ENCODE measurements at regions not wholly inside any gene's neighbourhood (a gene's known extent, or its start where the extent isn't known, plus 50 kb on each side); places are given as distances from the start of the nearest gene placed in this dataset.

DNA sequence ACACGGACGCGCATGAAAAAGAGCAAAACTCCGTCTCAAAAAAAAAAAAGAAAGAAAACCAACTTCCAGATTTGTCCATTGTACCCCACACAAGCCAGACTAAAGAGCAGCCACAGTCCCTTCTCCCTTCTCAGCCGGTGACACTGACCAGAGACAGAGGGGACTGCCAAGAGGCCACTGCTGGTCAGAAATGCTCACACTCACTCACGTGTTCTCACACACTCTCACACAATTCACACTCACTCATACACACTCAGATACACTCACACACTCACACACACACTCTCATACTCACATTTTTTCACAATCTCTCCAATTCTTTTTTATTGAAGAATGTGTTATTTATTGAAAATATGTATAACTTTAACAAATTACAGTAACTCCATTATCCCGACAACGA is 90.8 kb upstream of the RAB4A start:
- TF ChIP-seq, protein P1, sequence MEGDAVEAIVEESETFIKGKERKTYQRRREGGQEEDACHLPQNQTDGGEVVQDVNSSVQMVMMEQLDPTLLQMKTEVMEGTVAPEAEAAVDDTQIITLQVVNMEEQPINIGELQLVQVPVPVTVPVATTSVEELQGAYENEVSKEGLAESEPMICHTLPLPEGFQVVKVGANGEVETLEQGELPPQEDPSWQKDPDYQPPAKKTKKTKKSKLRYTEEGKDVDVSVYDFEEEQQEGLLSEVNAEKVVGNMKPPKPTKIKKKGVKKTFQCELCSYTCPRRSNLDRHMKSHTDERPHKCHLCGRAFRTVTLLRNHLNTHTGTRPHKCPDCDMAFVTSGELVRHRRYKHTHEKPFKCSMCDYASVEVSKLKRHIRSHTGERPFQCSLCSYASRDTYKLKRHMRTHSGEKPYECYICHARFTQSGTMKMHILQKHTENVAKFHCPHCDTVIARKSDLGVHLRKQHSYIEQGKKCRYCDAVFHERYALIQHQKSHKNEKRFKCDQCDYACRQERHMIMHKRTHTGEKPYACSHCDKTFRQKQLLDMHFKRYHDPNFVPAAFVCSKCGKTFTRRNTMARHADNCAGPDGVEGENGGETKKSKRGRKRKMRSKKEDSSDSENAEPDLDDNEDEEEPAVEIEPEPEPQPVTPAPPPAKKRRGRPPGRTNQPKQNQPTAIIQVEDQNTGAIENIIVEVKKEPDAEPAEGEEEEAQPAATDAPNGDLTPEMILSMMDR (IDR thresholded peaks at IDR 0.05) = no peak
- DNase-seq = no peak
- Mint-ChIP-seq H3K4me3 (no peak overlapping the region), H3K36me3 (ENCODE audit: low read depth) (no peaks in the 10 kb centered on the region), H3K27me3 (peaks cover 4% of the 10 kb centered on the region), H3K9me3 (no peaks in the 10 kb centered on the region), H3K4me1 (no peaks in the 10 kb centered on the region), H3K27ac (no peak overlapping the region)
- ATAC-seq (ENCODE audit: low read depth) = no peak
- intact Hi-C loops (cut with micrococcal nuclease) = no loop called here
- ChIA-PET POLR2A (no interaction called here), CTCF (no interaction called here)

DNA sequence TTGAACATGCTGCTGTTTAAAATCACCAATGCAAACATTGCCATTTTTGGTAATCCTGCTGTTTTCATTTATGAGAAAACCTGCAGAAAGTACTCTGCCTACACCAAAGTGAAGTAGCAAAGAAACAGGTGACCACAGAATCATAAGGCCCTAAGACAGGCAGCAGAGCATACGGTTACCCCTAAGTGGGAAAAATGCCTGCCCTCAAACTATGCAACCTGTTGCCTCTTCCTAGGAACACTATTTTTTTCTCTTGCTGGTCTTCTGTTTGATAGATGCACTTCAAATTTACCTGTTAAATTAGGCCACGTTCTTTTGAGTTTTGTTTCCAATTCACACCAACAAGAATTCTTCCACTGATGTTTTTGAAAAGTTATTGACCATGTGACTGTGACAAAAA is 89.5 kb upstream of the RAB4A start:
- TF ChIP-seq, protein P1 (IDR thresholded peaks at IDR 0.05) = no peak
- no peak for DNase-seq
- ChIA-PET CTCF (no interaction called here), POLR2A (no interaction called here)
- intact Hi-C loops (cut with micrococcal nuclease) = no loop called here
- no peaks in the 10 kb centered on the region for H3K36me3 Mint-ChIP-seq (ENCODE audit: low read depth)
- no peak overlapping the region for H3K4me3 Mint-ChIP-seq
- no peak overlapping the region for H3K27ac Mint-ChIP-seq
- no peaks in the 10 kb centered on the region for H3K4me1 Mint-ChIP-seq
- H3K9me3 Mint-ChIP-seq = no peaks in the 10 kb centered on the region
- peaks cover 6% of the 10 kb centered on the region for H3K27me3 Mint-ChIP-seq
- ATAC-seq (ENCODE audit: low read depth) = no peak

DNA sequence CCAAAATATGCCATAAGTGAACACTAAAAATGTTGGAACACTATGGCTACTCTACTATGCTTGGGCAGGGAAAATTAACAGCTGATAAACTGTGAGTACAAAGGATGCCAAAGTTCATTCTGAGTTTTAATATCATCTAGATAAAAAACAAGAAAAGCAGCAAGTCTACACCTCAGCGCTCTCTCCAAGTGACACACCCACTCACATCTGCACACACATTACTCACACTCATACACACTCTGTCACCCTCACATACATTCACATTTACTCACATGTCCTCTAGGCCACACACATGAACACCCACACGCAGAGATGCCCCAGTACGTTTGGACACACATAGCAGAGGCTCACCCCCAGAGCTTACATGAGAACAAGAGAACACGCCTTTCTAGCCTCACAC is 87.3 kb upstream of the RAB4A start:
- DNase-seq = no peak
- H3K9me3 Mint-ChIP-seq = no peaks in the 10 kb centered on the region
- no peaks in the 10 kb centered on the region for H3K36me3 Mint-ChIP-seq (ENCODE audit: low read depth)
- H3K4me3 Mint-ChIP-seq = no peak overlapping the region
- peaks cover 6% of the 10 kb centered on the region for H3K27me3 Mint-ChIP-seq
- no peak for ATAC-seq (ENCODE audit: low read depth)
- H3K27ac Mint-ChIP-seq = no peak overlapping the region
- TF ChIP-seq, protein P1 (IDR thresholded peaks at IDR 0.05) = no peak
- H3K4me1 Mint-ChIP-seq = no peaks in the 10 kb centered on the region
- intact Hi-C loops (cut with micrococcal nuclease) = no loop called here
- ChIA-PET POLR2A (no interaction called here), CTCF (no interaction called here)

DNA sequence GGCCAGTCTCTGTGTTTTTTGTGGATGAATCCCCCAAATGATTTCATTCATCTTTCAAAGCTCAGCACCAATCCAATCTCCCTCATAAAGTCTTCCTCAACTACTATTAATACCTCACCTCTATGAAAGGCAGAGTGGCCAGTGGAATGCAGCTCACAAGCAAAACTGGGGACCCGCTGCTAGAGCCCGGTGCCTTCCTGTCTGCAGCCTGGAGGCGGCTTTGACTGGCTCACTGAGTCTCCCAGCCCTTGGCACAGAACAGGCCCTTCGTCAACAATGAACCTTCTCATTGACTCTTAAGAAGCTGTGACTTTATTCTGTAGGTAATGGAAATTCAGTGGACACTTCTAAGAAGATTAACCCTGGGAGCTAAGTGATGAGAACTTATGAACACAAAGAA is 86.8 kb upstream of the RAB4A start:
- no peak for DNase-seq
- intact Hi-C loops (cut with micrococcal nuclease) = no loop called here
- no peak for ATAC-seq (ENCODE audit: low read depth)
- H3K36me3 Mint-ChIP-seq (ENCODE audit: low read depth) = no peaks in the 10 kb centered on the region
- TF ChIP-seq, protein P1 (IDR thresholded peaks at IDR 0.05) = no peak
- H3K9me3 Mint-ChIP-seq = no peaks in the 10 kb centered on the region
- no peak overlapping the region for H3K4me3 Mint-ChIP-seq
- H3K27ac Mint-ChIP-seq = no peak overlapping the region
- CTCF ChIA-PET = no interaction called here
- H3K4me1 Mint-ChIP-seq = no peaks in the 10 kb centered on the region
- POLR2A ChIA-PET = no interaction called here
- H3K27me3 Mint-ChIP-seq = peaks cover 6% of the 10 kb centered on the region

DNA sequence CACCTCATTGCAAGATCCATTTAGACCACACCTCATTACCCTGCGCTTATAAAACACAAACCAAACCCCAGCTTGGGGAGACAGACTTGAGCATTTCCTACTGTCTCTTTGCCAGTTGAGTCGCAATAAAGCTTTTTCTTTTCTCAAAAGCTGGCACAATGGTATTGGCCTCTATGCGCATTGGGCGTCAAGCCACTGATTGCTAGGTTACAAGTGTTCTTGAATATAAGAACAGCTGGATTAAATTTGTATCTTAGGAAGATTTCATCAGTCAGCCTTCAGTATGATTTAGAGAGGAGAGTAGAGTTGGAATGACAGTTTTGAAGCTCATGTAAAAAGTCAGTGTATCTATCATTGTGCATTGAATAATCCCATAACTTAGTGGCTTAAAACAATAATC is 84.9 kb upstream of the RAB4A start:
- no peak overlapping the region for H3K27ac Mint-ChIP-seq
- intact Hi-C loops (cut with micrococcal nuclease) = no loop called here
- DNase-seq (no peak), ATAC-seq (ENCODE audit: low read depth) (no peak)
- no peaks in the 10 kb centered on the region for H3K36me3 Mint-ChIP-seq (ENCODE audit: low read depth)
- H3K27me3 Mint-ChIP-seq = peaks cover 6% of the 10 kb centered on the region
- TF ChIP-seq, protein P1 (IDR thresholded peaks at IDR 0.05) = no peak
- CTCF ChIA-PET = no interaction called here
- H3K4me1 Mint-ChIP-seq = no peaks in the 10 kb centered on the region
- POLR2A ChIA-PET = no interaction called here
- no peak overlapping the region for H3K4me3 Mint-ChIP-seq
- no peaks in the 10 kb centered on the region for H3K9me3 Mint-ChIP-seq

Data from activated B cell treated with CpG ODN at 0.5 μM for 24 hours (primary cell).